Astrocyte of the spinal cord (primary cell): ENCODE measurements at regions not wholly inside any gene's neighbourhood (a gene's known extent, or its start where the extent isn't known, plus 50 kb on each side); places are given as distances from the start of the nearest gene placed in this dataset.
"Not testable (repeated sequence)": the region's sequence is repeated elsewhere in the genome, so short reads cannot be mapped to it uniquely, and the experiment has no call there.

ENCODE experiments used
- DNase-seq: peaks from one replicate; pipeline ENCODE4 v3.0.0; 2011; ENCODE audit warnings: low read depth, low spot score
- H3K4me3 ChIP-seq: 2 replicates; pipeline ENCODE4 v1.5.1; 2011; ENCODE audit warnings: low read depth, mild to moderate bottlenecking, low read length, moderate library complexity
- in situ Hi-C: cut with HindIII; loops from 2 replicates; pipeline ENCODE4 v1.10.0; 2017; ENCODE audit warnings: low sequenced_read_pairs
- TF ChIP-seq, protein P1 (sequence below): IDR thresholded peaks from 2 replicates; pipeline ENCODE4 v1.5.1; 2012; ENCODE audit warnings: low read depth, mild to moderate bottlenecking, low read length, inconsistent platforms

DNA sequence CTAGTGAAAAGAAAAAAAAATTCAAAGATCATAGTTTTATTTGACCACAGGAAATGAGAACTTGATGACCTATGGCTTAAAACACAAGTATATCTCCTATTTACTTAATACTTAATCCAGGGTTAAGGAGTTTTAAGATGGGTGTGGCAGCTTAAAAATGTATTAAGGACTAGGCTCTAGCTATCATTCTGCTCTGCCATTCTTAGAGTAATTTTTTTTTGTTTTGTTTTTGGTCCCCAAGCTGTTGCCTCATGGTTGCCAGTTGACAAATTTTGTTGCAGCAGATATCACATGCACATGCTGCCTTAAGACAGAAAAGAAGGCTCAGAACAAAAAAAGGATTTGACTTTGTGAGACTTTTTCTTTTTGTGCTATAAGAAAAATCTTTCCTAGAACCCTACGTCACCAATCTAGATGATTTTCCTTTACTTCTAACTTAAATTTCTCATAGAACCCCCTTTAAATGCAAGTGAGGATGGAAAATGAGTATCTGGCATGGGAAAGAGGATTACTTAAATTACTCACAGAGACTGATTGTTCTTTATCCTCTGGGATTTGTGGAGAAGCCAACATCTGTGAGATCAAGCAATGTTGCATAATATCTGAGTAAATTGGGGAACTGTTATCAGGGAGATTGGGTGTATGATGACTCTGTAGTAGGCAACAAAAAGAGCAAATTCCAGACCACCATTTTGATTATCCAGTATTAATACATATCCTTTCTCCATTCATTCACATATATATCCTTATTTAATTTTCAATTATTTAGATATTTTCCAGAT is 364.7 kb upstream of the CD180 start:
- in situ Hi-C loops, result no loop called here
- H3K4me3 ChIP-seq, result no peak overlapping the region
- no peak for DNase-seq
- TF ChIP-seq, protein P1, sequence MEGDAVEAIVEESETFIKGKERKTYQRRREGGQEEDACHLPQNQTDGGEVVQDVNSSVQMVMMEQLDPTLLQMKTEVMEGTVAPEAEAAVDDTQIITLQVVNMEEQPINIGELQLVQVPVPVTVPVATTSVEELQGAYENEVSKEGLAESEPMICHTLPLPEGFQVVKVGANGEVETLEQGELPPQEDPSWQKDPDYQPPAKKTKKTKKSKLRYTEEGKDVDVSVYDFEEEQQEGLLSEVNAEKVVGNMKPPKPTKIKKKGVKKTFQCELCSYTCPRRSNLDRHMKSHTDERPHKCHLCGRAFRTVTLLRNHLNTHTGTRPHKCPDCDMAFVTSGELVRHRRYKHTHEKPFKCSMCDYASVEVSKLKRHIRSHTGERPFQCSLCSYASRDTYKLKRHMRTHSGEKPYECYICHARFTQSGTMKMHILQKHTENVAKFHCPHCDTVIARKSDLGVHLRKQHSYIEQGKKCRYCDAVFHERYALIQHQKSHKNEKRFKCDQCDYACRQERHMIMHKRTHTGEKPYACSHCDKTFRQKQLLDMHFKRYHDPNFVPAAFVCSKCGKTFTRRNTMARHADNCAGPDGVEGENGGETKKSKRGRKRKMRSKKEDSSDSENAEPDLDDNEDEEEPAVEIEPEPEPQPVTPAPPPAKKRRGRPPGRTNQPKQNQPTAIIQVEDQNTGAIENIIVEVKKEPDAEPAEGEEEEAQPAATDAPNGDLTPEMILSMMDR, result no peak

DNA sequence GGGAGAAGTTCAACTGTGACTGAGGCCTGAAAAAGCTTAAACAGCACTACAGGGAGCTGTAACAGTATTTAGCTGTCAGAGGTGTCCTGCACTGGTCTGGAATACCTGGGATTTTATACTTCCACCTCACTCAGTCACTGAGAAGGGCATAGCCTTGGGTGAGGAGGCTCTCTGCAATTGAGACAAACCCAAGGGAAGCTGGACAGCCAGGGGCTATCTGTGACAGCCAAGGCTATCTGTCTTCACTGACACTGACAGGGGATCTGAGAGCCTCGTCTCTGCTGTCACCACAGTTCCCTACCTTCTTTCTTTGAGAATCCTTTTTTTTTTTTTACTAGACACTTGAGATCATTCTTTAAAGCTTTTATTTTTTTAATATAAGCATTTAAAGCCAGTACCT is 356.2 kb upstream of the CD180 start:
- DNase-seq, result no peak
- TF ChIP-seq, protein P1, result no peak
- in situ Hi-C loops, result no loop called here
- H3K4me3 ChIP-seq, result no peak overlapping the region

DNA sequence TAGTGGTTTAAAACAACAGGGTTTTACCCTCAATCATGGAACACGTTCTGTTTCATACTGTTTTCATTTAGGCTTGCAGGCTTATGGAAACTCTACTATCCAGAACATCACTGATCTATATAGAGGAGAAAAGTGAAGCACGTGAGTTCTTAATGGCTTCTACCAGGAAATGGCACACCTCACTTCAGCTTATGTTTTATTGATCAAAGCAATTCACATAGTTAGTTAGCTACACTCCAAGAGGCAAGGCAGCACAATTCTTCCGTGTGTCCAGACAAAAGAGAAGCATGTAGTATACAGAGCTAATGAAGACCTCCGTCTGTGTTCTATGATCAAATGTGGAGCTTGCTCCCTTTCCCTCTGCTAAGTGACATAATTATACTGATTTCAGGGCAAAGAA is 353.3 kb upstream of the CD180 start:
- no peak for DNase-seq
- TF ChIP-seq, protein P1, result no peak
- no peak overlapping the region for H3K4me3 ChIP-seq
- in situ Hi-C loops, result no loop called here

DNA sequence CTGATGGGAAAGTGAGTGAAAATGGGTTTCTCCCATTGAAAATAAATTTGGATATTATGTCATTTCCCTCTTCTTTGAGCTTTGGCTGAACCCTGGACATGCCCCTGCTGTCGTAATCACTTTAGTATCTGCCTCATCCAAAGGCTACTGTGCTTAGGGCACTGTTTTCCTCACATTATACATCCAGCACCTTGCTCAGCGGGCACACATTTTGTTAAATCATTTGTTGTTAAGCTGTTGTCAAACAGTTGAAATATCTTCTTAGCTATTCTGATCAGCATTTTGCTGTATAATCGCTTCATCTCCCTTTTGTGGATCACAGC is 352.7 kb upstream of the CD180 start:
- TF ChIP-seq, protein P1, result no peak
- in situ Hi-C loops, result no loop called here
- DNase-seq, result no peak
- H3K4me3 ChIP-seq, result no peak overlapping the region

DNA sequence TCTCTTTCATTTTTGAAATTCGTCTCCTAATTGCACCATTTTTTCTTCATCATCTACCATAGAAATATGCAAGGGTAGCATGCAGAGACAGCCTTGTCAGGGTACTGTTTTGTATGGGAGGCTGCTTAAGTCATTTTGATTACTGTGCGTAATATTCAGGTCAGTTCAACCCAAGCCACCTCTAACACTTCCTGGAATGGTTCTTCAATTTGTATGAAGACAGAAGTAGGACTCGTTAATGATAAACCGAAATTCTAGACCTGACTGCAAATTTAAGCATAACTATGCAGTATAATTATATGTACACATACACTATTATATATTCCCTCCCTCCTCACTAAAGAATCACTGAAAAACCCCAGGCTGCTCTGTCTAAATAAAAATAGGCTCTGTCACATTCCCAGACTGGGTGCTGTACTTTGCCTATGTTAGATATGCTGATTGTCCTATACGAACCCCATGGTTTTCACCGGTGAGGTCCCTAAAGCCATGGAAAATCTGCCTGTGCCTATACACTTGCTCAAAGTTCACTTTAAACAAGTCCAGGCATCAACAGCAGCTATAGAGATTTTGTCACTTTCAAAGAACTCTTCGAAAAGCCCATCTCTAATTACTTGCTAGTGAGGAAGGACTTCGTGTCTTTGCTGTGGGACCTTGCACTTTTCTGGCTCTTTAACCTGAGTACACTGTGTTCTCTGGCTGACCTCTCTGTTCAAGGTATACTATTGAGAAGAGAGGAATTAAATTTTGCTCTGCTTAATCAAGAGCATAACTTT is 352.1 kb upstream of the CD180 start:
- in situ Hi-C loops, result no loop called here
- DNase-seq, result no peak
- H3K4me3 ChIP-seq, result no peak overlapping the region
- TF ChIP-seq, protein P1, result no peak

DNA sequence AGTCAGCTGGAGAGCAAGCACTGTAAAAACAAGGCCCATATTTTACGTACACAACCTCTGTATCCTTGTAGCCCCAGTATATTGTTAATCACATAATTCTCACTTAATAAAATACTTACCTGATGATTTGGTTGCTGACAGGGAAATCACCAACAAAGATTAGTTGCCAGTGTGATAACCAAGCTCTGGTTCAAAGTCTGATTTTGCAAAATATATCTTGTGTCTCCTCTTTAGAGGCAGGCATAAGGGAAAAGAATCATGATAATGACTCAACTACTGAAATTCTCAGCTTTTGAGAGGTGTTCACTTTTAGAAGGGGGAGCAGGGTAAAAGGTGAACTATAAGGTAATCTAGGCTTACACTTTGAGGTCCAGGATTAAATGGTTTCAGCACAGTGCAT is 351.1 kb upstream of the CD180 start:
- H3K4me3 ChIP-seq, result no peak overlapping the region
- no peak for DNase-seq
- in situ Hi-C loops, result no loop called here
- TF ChIP-seq, protein P1, result no peak

DNA sequence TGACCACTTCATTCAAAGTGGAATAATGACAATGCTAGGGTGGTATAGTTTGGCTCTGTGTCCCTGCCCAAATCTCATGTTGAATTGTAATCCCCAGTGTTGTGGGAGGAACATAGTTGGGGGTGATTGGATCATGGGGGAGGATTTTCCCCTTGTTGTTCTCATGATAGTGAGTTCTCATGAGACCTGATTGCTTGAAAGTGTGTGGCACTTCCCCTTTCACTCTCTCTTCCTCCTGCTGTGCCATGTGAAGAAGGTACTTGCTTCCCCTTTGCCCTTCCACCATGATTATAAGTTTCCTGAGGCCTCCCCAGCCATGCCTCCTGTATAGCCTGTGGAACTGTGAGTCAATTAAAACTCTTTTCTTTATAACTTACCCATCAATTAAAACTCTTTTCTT is 348.3 kb upstream of the CD180 start:
- in situ Hi-C loops, H3K4me3 ChIP-seq, DNase-seq: not testable (repeated sequence)
